Mesothelial cell of epicardium (in vitro differentiated cells): ENCODE measurements at regions not wholly inside any gene's neighbourhood (a gene's known extent, or its start where the extent isn't known, plus 50 kb on each side); places are given as distances from the start of the nearest gene placed in this dataset.

Experiments used
- DNase-seq, 2 experiments: peaks; one replicate each; pipeline ENCODE4 v3.0.0; 2021; ENCODE audit warnings: low spot score in 2 of 2; ENCODE audit not compliant: unreplicated experiment in 2 of 2
- H3K27ac Mint-ChIP-seq: 2 replicates; pipeline ENCODE4 v1.8.0; 2021; ENCODE audit warnings: mixed read lengths
- H3K27me3 Mint-ChIP-seq: 2 replicates; pipeline ENCODE4 v1.8.0; 2021; ENCODE audit warnings: low read depth, mixed read lengths
- H3K36me3 Mint-ChIP-seq: 2 replicates; pipeline ENCODE4 v1.8.0; 2021; ENCODE audit warnings: mixed read lengths
- H3K4me1 Mint-ChIP-seq: 2 replicates; pipeline ENCODE4 v1.8.0; 2021; ENCODE audit warnings: mixed read lengths
- H3K4me3 Mint-ChIP-seq: 2 replicates; pipeline ENCODE4 v1.8.0; 2021; ENCODE audit warnings: mild to moderate bottlenecking, moderate library complexity, mixed read lengths
- H3K9me3 Mint-ChIP-seq: 2 replicates; pipeline ENCODE4 v1.8.0; 2021; ENCODE audit warnings: mixed read lengths
- TF ChIP-seq, protein P1 (sequence below): fragments of 200-600 bp; sonication (generic); IDR thresholded peaks from one replicate; pipeline ENCODE4 v1.5.0; 2021; ENCODE audit warnings: antibody characterized with exemption; ENCODE audit not compliant: unreplicated experiment

GRCh38 chrX:128165884-128166408, 113.7 kb upstream of the ACTRT1 start:
- TF ChIP-seq, protein P1, sequence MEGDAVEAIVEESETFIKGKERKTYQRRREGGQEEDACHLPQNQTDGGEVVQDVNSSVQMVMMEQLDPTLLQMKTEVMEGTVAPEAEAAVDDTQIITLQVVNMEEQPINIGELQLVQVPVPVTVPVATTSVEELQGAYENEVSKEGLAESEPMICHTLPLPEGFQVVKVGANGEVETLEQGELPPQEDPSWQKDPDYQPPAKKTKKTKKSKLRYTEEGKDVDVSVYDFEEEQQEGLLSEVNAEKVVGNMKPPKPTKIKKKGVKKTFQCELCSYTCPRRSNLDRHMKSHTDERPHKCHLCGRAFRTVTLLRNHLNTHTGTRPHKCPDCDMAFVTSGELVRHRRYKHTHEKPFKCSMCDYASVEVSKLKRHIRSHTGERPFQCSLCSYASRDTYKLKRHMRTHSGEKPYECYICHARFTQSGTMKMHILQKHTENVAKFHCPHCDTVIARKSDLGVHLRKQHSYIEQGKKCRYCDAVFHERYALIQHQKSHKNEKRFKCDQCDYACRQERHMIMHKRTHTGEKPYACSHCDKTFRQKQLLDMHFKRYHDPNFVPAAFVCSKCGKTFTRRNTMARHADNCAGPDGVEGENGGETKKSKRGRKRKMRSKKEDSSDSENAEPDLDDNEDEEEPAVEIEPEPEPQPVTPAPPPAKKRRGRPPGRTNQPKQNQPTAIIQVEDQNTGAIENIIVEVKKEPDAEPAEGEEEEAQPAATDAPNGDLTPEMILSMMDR = no peak
- H3K4me3 Mint-ChIP-seq = no peak overlapping the region
- peaks cover 74% of the 10 kb centered on the region for H3K9me3 Mint-ChIP-seq
- no peak for DNase-seq
- H3K36me3 Mint-ChIP-seq = no peaks in the 10 kb centered on the region
- H3K27ac Mint-ChIP-seq = no peak overlapping the region
- no peaks in the 10 kb centered on the region for H3K4me1 Mint-ChIP-seq
- no peaks in the 10 kb centered on the region for H3K27me3 Mint-ChIP-seq

DNA sequence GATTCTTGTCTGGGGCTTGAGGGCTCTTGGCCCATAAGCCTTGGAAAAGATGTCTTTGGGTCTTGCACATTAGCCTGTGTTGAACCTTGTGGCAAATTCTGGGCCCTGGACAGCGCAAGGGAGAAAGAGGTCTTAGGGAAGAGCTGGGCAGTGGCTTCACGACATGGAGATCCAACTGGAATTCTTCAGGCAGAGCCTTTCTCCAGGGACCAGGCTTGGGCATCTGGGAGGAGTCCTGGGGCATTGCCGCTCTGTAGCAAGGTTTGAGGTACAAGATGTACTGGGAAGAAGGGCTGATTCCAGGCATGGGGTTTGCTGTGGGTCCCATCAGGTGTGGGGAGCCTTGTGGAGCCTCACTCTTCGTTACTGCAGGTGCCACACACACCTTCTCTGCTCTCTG, 104.0 kb upstream of the ACTRT1 start:
- no peak overlapping the region for H3K4me3 Mint-ChIP-seq
- peaks cover 3% of the 10 kb centered on the region for H3K36me3 Mint-ChIP-seq
- peaks cover 73% of the 10 kb centered on the region for H3K9me3 Mint-ChIP-seq
- DNase-seq = no peak
- H3K4me1 Mint-ChIP-seq = no peaks in the 10 kb centered on the region
- no peaks in the 10 kb centered on the region for H3K27me3 Mint-ChIP-seq
- no peak overlapping the region for H3K27ac Mint-ChIP-seq
- TF ChIP-seq, protein P1 = no peak

- no peak for DNase-seq
- Mint-ChIP-seq H3K36me3 (no peaks in the 10 kb centered on the region), H3K27me3 (no peaks in the 10 kb centered on the region), H3K27ac (no peak overlapping the region), H3K4me1 (no peaks in the 10 kb centered on the region), H3K4me3 (no peak overlapping the region), H3K9me3 (peaks cover 46% of the 10 kb centered on the region)
- TF ChIP-seq, protein P1 = no peak
Measured at GRCh38 chrX:128142745-128143144, 90.5 kb upstream of the ACTRT1 start.

DNA sequence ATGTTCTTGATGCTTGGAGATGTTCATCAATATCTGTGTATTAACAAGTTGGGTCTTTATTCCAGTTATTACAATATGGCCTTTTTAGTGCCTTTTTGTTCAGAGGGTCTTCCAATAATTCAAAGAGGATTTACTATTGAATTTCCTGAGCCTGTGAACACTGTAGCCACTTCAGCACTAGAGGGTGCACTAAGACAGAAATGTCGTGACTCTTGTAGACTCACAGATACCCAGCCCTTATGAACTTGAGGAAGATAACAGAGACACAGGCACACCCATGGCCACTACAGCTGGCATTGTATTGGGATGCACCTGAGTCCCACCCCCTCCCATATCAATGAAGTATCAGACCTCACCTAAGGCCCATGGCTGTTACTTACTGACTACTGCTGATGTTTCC, 54.4 kb upstream of the ACTRT1 start:
- no peak for DNase-seq
- no peaks in the 10 kb centered on the region for H3K27me3 Mint-ChIP-seq
- TF ChIP-seq, protein P1 = no peak
- no peak overlapping the region for H3K4me3 Mint-ChIP-seq
- H3K27ac Mint-ChIP-seq = no peak overlapping the region
- no peaks in the 10 kb centered on the region for H3K36me3 Mint-ChIP-seq
- H3K9me3 Mint-ChIP-seq = peaks cover 31% of the 10 kb centered on the region
- no peaks in the 10 kb centered on the region for H3K4me1 Mint-ChIP-seq

- H3K27me3 Mint-ChIP-seq = no peaks in the 10 kb centered on the region
- DNase-seq = no peak
- H3K4me1 Mint-ChIP-seq = no peaks in the 10 kb centered on the region
- no peaks in the 10 kb centered on the region for H3K36me3 Mint-ChIP-seq
- H3K27ac Mint-ChIP-seq = no peak overlapping the region
- no peak overlapping the region for H3K4me3 Mint-ChIP-seq
- TF ChIP-seq, protein P1 = no peak
- H3K9me3 Mint-ChIP-seq = peaks cover 28% of the 10 kb centered on the region
Measured at GRCh38 chrX:128105659-128106058, 53.5 kb upstream of the ACTRT1 start.
